Osteocyte (in vitro differentiated cells): ENCODE measurements at regions not wholly inside any gene's neighbourhood (a gene's known extent, or its start where the extent isn't known, plus 50 kb on each side); places are given as distances from the start of the nearest gene placed in this dataset.

Experiments
- DNase-seq: peaks from one replicate; pipeline ENCODE4 v3.0.0; 2021; ENCODE audit warnings: mixed read lengths; ENCODE audit not compliant: unreplicated experiment; ENCODE audit errors: extremely low spot score
- H3K27ac Mint-ChIP-seq: one replicate; pipeline ENCODE4 v1.8.0; 2021; ENCODE audit warnings: mild to moderate bottlenecking, mixed read lengths; ENCODE audit not compliant: unreplicated experiment
- H3K27me3 Mint-ChIP-seq: one replicate; pipeline ENCODE4 v1.8.0; 2021; ENCODE audit warnings: mixed read lengths; ENCODE audit not compliant: unreplicated experiment
- H3K36me3 Mint-ChIP-seq: one replicate; pipeline ENCODE4 v1.8.0; 2021; ENCODE audit warnings: mixed read lengths; ENCODE audit not compliant: unreplicated experiment
- H3K4me1 Mint-ChIP-seq: one replicate; pipeline ENCODE4 v1.8.0; 2021; ENCODE audit warnings: mixed read lengths; ENCODE audit not compliant: unreplicated experiment
- H3K4me3 Mint-ChIP-seq: one replicate; pipeline ENCODE4 v1.8.0; 2021; ENCODE audit warnings: mild to moderate bottlenecking, moderate library complexity, mixed read lengths; ENCODE audit not compliant: unreplicated experiment
- H3K9me3 Mint-ChIP-seq: one replicate; pipeline ENCODE4 v1.8.0; 2021; ENCODE audit warnings: mixed read lengths; ENCODE audit not compliant: unreplicated experiment
- TF ChIP-seq, protein P1 (sequence below): fragments of 200-600 bp; sonication (generic); IDR thresholded peaks from 2 replicates; pipeline ENCODE4 v1.5.0; 2021; ENCODE audit warnings: antibody characterized with exemption, mild to moderate bottlenecking, moderate library complexity

GRCh38 chr5:57778501-57779091 is 296.0 kb upstream of the ACTBL2 start:
- Mint-ChIP-seq H3K4me1 (peaks cover 25% of the 10 kb centered on the region), H3K36me3 (no peaks in the 10 kb centered on the region), H3K4me3 (no peak overlapping the region), H3K9me3 (no peaks in the 10 kb centered on the region), H3K27ac (no peak overlapping the region), H3K27me3 (no peaks in the 10 kb centered on the region)
- TF ChIP-seq, protein P1, sequence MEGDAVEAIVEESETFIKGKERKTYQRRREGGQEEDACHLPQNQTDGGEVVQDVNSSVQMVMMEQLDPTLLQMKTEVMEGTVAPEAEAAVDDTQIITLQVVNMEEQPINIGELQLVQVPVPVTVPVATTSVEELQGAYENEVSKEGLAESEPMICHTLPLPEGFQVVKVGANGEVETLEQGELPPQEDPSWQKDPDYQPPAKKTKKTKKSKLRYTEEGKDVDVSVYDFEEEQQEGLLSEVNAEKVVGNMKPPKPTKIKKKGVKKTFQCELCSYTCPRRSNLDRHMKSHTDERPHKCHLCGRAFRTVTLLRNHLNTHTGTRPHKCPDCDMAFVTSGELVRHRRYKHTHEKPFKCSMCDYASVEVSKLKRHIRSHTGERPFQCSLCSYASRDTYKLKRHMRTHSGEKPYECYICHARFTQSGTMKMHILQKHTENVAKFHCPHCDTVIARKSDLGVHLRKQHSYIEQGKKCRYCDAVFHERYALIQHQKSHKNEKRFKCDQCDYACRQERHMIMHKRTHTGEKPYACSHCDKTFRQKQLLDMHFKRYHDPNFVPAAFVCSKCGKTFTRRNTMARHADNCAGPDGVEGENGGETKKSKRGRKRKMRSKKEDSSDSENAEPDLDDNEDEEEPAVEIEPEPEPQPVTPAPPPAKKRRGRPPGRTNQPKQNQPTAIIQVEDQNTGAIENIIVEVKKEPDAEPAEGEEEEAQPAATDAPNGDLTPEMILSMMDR, result no peak
- no peak for DNase-seq

DNA sequence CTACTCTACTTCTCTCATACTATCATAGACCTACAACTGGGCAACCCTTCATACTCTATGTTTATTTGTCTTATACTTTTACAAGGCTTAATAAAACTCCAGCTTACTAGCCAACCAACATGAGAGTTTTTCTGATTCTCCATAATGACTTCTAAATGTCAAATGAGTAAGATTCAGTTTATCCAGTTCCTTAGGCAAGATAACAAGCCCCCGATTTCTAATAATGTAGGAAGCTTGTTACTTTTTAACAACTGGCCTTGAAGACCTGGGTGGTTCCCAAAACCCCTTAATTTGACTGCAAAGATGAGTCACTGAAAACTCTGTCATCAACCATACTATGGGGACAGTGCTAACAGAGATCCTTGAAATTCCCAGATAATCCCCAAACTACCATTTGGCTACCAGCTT is 294.6 kb upstream of the ACTBL2 start:
- H3K4me3 Mint-ChIP-seq, result no peak overlapping the region
- DNase-seq, result no peak
- H3K27me3 Mint-ChIP-seq, result no peaks in the 10 kb centered on the region
- H3K36me3 Mint-ChIP-seq, result no peaks in the 10 kb centered on the region
- no peaks in the 10 kb centered on the region for H3K9me3 Mint-ChIP-seq
- TF ChIP-seq, protein P1, result no peak
- no peak overlapping the region for H3K27ac Mint-ChIP-seq
- peaks cover 15% of the 10 kb centered on the region for H3K4me1 Mint-ChIP-seq

DNA sequence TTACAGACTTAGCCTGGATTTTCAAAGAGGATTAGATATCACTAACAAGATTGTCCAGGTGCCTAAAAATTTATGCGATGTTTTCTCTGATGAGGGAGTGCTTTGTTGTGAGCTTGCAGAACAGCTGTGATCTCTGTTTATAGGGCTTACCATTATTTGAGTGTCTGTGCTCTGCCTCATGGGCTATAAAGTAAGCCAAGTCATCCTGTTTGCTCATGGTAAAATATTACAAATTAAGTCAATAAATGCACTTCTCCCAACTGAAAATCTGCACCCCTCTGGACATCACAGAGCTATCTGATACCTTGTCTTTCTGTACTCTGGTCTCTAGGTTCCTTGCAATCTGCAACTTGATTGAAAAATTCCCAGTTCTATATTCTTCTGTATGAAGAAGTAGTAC is 293.4 kb upstream of the ACTBL2 start:
- TF ChIP-seq, protein P1, result no peak
- DNase-seq, result no peak
- no peaks in the 10 kb centered on the region for H3K9me3 Mint-ChIP-seq
- H3K4me3 Mint-ChIP-seq, result no peak overlapping the region
- no peaks in the 10 kb centered on the region for H3K27me3 Mint-ChIP-seq
- peaks cover 15% of the 10 kb centered on the region for H3K4me1 Mint-ChIP-seq
- H3K36me3 Mint-ChIP-seq, result no peaks in the 10 kb centered on the region
- H3K27ac Mint-ChIP-seq, result no peak overlapping the region

- H3K9me3 Mint-ChIP-seq, result no peaks in the 10 kb centered on the region
- no peak for DNase-seq
- H3K27ac Mint-ChIP-seq, result no peak overlapping the region
- H3K27me3 Mint-ChIP-seq, result no peaks in the 10 kb centered on the region
- H3K36me3 Mint-ChIP-seq, result no peaks in the 10 kb centered on the region
- H3K4me3 Mint-ChIP-seq, result no peak overlapping the region
- TF ChIP-seq, protein P1, result no peak
- H3K4me1 Mint-ChIP-seq, result peaks cover 3% of the 10 kb centered on the region
Measured at GRCh38 chr5:57774439-57774838, 291.8 kb upstream of the ACTBL2 start.

DNA sequence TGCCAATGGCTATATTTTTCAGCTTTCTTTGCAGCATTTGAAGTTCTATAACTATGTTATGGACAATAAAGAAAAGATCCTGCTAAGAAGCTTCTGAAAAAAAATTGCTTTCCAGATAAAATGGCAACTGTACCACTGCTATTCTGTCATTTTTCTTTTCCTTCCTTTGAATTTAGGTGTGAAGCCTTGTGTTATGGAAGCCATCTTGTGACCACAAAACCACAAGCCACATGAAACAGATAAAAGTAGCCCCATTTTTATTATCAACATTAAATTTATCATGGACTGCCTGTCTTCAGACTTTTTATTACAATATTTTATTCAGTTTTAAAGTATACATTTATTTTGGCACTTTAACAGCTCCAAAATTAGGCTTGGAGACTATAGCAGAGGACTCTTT is 289.9 kb upstream of the ACTBL2 start:
- Mint-ChIP-seq H3K9me3 (no peaks in the 10 kb centered on the region), H3K4me1 (peaks cover 2% of the 10 kb centered on the region), H3K27me3 (no peaks in the 10 kb centered on the region), H3K36me3 (no peaks in the 10 kb centered on the region), H3K4me3 (no peak overlapping the region), H3K27ac (no peak overlapping the region)
- no peak for DNase-seq
- TF ChIP-seq, protein P1, result no peak
